OCI-LY7 (cell line): ENCODE measurements at regions not wholly inside any gene's neighbourhood (a gene's known extent, or its start where the extent isn't known, plus 50 kb on each side); places are given as distances from the start of the nearest gene placed in this dataset.
A peak's percentile ranks its signal among the peaks of the same experiment; 100 is the strongest.

ENCODE experiments used
- BruUV-seq: library from RNA; stranded (reverse); fragments of 400-500 nt; replicated peaks from 2 replicates; lab custom pipeline; 2021; lab: Mats Ljungman, UMichigan
- CTCF ChIA-PET: fragments of 300-600 bp; sonication (Branson Sonifier 250); formaldehyde crosslinking; loops from one replicate; lab custom pipeline; 2022; ENCODE audit warnings: antibody characterized with exemption; ENCODE audit not compliant: unreplicated experiment; lab: Charles Lee
- POLR2A ChIA-PET: fragments of 300-600 bp; sonication (Branson Sonifier 250); formaldehyde crosslinking; loops from one replicate; lab custom pipeline; 2022; ENCODE audit warnings: antibody characterized with exemption; lab: Charles Lee
- DNase-seq: peaks from one replicate; pipeline ENCODE4 v3.0.0-alpha.2; 2015; ENCODE audit warnings: low spot score
- H2AFZ ChIP-seq: fragments of 200-600 bp; sonication (generic), shearing (Covaris generic); 2 replicates; pipeline ENCODE4 v1.6.1; 2014; ENCODE audit warnings: mild to moderate bottlenecking, antibody characterized with exemption, low read length, moderate library complexity
- H3K27ac ChIP-seq: fragments of 200-600 bp; sonication (generic); 2 replicates; pipeline ENCODE4 v1.5.1; 2014; ENCODE audit warnings: mixed run types, low read depth, mild to moderate bottlenecking, moderate library complexity, low read length, inconsistent platforms; ENCODE audit not compliant: poor library complexity, severe bottlenecking
- H3K36me3 ChIP-seq: fragments of 200-600 bp; sonication (generic); 2 replicates; pipeline ENCODE4 v1.6.1; 2014; ENCODE audit warnings: mild to moderate bottlenecking, antibody characterized with exemption, low read length, moderate library complexity, mixed read lengths; ENCODE audit not compliant: insufficient read depth
- H3K4me1 ChIP-seq: fragments of 200-600 bp; sonication (generic); 2 replicates; pipeline ENCODE4 v1.5.1; 2014; ENCODE audit warnings: mild to moderate bottlenecking, low read length; ENCODE audit not compliant: insufficient read depth, poor library complexity, severe bottlenecking
- H3K4me2 ChIP-seq: fragments of 200-600 bp; sonication (generic); 2 replicates; pipeline ENCODE4 v1.6.1; 2014; ENCODE audit warnings: mild to moderate bottlenecking, low read length
- H3K4me3 ChIP-seq: fragments of 200-600 bp; sonication (generic); 2 replicates; pipeline ENCODE4 v1.5.1; 2014; ENCODE audit warnings: mild to moderate bottlenecking, low read depth, low read length; ENCODE audit not compliant: poor library complexity, severe bottlenecking
- H3K79me2 ChIP-seq: fragments of 200-600 bp; sonication (generic); 2 replicates; pipeline ENCODE4 v1.6.1; 2016; ENCODE audit warnings: low read depth, mild to moderate bottlenecking, low read length, moderate library complexity, mixed read lengths; ENCODE audit not compliant: insufficient read depth
- H3K9me2 ChIP-seq: fragments of 200-600 bp; sonication (generic); 2 replicates; pipeline ENCODE4 v1.6.1; 2016; ENCODE audit warnings: mild to moderate bottlenecking, low read length, mixed read lengths; ENCODE audit not compliant: insufficient read depth
- H3K9me3 ChIP-seq: fragments of 200-600 bp; sonication (generic); 2 replicates; pipeline ENCODE4 v1.6.1; 2014; ENCODE audit warnings: mild to moderate bottlenecking, mixed run types, low read length, mixed read lengths
- H4K20me1 ChIP-seq: fragments of 200-600 bp; sonication (generic); 2 replicates; pipeline ENCODE4 v1.6.1; 2014; ENCODE audit warnings: mild to moderate bottlenecking, antibody characterized with exemption, low read length, moderate library complexity, mixed read lengths; ENCODE audit not compliant: insufficient read depth
- CTCF ChIP-seq: fragments of 200-600 bp; sonication (generic); conservative IDR thresholded peaks from 2 replicates; pipeline ENCODE4 v1.5.1; 2014; ENCODE audit warnings: mild to moderate bottlenecking, antibody characterized with exemption, low read length, moderate library complexity, mixed read lengths
- EZH2phosphoT487 ChIP-seq: fragments of 200-600 bp; sonication (generic); IDR thresholded peaks from 2 replicates; pipeline ENCODE4 v1.6.1; 2018; ENCODE audit warnings: low read depth, borderline replicate concordance, mild to moderate bottlenecking, mixed run types, antibody characterized with exemption, low read length, moderate library complexity, mixed read lengths
- intact Hi-C: fragments of 100-400 bp; cut with micrococcal nuclease; formaldehyde crosslinking; loops from one replicate; pipeline ENCODE4 v1.10.0; 2022; ENCODE audit not compliant: unreplicated experiment

- Histone ChIP-seq H3K9me3 (no peaks in the 10 kb centered on the region), H3K36me3 (no peaks in the 10 kb centered on the region), H4K20me1 (no peaks in the 10 kb centered on the region), H3K4me2 (peak overlapping the region; percentile 60), H3K27ac (peak overlapping the region; percentile 11), H3K4me1 (peaks cover 10% of the 10 kb centered on the region), H3K79me2 (no peaks in the 10 kb centered on the region), H3K4me3 (peak overlapping the region; percentile 71), H2AFZ (peak overlapping the region; percentile 35), H3K9me2 (no peaks in the 10 kb centered on the region)
- BruUV-seq, result no TSS peak
- no peak for TF ChIP-seq CTCF
- TF ChIP-seq EZH2phosphoT487, result no peak
- DNase-seq, result peak; percentile 72
- intact Hi-C loops, result no loop called here
- ChIA-PET POLR2A (no interaction called here), CTCF (interaction anchor here (0.6 kb wide), 1 partner anchor 470 kb away, joined by 3 read pairs; no protein-coding TSS in a partner anchor)
These were observed 49.8 kb upstream of the BAHCC1 start for GRCh38 chr17:81345228-81346089.
